Uterus (tissue), 3 donors: ENCODE measurements at regions not wholly inside any gene's neighbourhood (a gene's known extent, or its start where the extent isn't known, plus 50 kb on each side); places are given as distances from the start of the nearest gene placed in this dataset.

Experiments
- DNase-seq, 2 donors: peaks; one replicate each; pipeline ENCODE4 v3.0.0-alpha.2; 2019 to 2020
- H3K27ac ChIP-seq, 2 donors: fragments of 200-600 bp; sonication (generic); 1 replicate in 1 of 2; 2 replicates in 1 of 2; pipeline ENCODE4 v1.5.1; 2016 to 2018
- H3K27me3 ChIP-seq, 2 donors: fragments of 200-600 bp; sonication (generic); one replicate each; pipeline ENCODE4 v1.5.1; 2018 to 2019; ENCODE audit warnings: control low read depth in 1 of 2
- H3K36me3 ChIP-seq, 2 donors: fragments of 200-600 bp; sonication (generic); one replicate each; pipeline ENCODE4 v1.5.1; 2019; ENCODE audit warnings: control low read depth in 1 of 2
- H3K4me1 ChIP-seq, 2 donors: fragments of 200-600 bp; sonication (generic); one replicate each; pipeline ENCODE4 v1.5.1; 2018 to 2019; ENCODE audit warnings: control low read depth in 1 of 2
- H3K4me3 ChIP-seq, 2 donors: fragments of 200-600 bp; sonication (generic); 1 replicate in 1 of 2; 2 replicates in 1 of 2; pipeline ENCODE4 v1.5.1; 2018 to 2019; ENCODE audit warnings: mild to moderate bottlenecking in 1 of 2
- H3K9me3 ChIP-seq, 2 donors: fragments of 200-600 bp; sonication (generic); one replicate each; pipeline ENCODE4 v1.5.1; 2019; ENCODE audit warnings: control low read depth in 1 of 2
- POLR2A ChIP-seq, 2 donors: fragments of 450-650 bp; IDR thresholded peaks; one replicate each; pipeline ENCODE4 v1.6.1; 2016; ENCODE audit warnings: antibody characterized with exemption in 2 of 2, mild to moderate bottlenecking in 1 of 2, moderate library complexity in 1 of 2
- intact Hi-C: fragments of 100-400 bp; cut with DNase I; formaldehyde crosslinking; loops from one replicate; pipeline ENCODE4 v1.15.1; 2023; ENCODE audit warnings: low total_unique reads
- TF ChIP-seq, protein P1 (sequence below), 4 experiments: fragments of 200-600 bp in 2 of 4; fragments of 450-650 bp in 2 of 4; sonication (generic) in 2 of 4; IDR thresholded peaks; one replicate each; pipeline ENCODE4 v1.5.1; 2016 to 2019; ENCODE audit warnings: antibody characterized with exemption in 4 of 4, mild to moderate bottlenecking in 2 of 4, moderate library complexity in 1 of 4
- donor health status: DM: yes; HTN: yes; CAD: no.

GRCh38 chr13:31898378-31899071 lies 133.0 kb upstream of the FRY start:
- Histone ChIP-seq H3K27ac (no peak overlapping the region), H3K4me3 (no peak overlapping the region), H3K27me3 (no peaks in the 10 kb centered on the region), H3K36me3 (no peaks in the 10 kb centered on the region), H3K4me1 (no peaks in the 10 kb centered on the region), H3K9me3 (no peaks in the 10 kb centered on the region)
- intact Hi-C loops: no loop called here
- TF ChIP-seq POLR2A (IDR thresholded peaks at IDR 0.05): no peak
- TF ChIP-seq, protein P1, sequence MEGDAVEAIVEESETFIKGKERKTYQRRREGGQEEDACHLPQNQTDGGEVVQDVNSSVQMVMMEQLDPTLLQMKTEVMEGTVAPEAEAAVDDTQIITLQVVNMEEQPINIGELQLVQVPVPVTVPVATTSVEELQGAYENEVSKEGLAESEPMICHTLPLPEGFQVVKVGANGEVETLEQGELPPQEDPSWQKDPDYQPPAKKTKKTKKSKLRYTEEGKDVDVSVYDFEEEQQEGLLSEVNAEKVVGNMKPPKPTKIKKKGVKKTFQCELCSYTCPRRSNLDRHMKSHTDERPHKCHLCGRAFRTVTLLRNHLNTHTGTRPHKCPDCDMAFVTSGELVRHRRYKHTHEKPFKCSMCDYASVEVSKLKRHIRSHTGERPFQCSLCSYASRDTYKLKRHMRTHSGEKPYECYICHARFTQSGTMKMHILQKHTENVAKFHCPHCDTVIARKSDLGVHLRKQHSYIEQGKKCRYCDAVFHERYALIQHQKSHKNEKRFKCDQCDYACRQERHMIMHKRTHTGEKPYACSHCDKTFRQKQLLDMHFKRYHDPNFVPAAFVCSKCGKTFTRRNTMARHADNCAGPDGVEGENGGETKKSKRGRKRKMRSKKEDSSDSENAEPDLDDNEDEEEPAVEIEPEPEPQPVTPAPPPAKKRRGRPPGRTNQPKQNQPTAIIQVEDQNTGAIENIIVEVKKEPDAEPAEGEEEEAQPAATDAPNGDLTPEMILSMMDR (IDR thresholded peaks at IDR 0.05): no peak
- DNase-seq: no peak

- H3K9me3 ChIP-seq: no peaks in the 10 kb centered on the region
- no peak overlapping the region for H3K27ac ChIP-seq
- no peaks in the 10 kb centered on the region for H3K4me1 ChIP-seq
- H3K36me3 ChIP-seq: no peaks in the 10 kb centered on the region
- no peak overlapping the region for H3K4me3 ChIP-seq
- no peak for DNase-seq
- intact Hi-C loops: no loop called here
- TF ChIP-seq POLR2A (IDR thresholded peaks at IDR 0.05): no peak
- TF ChIP-seq, protein P1 (IDR thresholded peaks at IDR 0.05): no peak
- H3K27me3 ChIP-seq: no peaks in the 10 kb centered on the region
Observed at GRCh38 chr13:31901985-31902384, 129.6 kb upstream of the FRY start.

DNA sequence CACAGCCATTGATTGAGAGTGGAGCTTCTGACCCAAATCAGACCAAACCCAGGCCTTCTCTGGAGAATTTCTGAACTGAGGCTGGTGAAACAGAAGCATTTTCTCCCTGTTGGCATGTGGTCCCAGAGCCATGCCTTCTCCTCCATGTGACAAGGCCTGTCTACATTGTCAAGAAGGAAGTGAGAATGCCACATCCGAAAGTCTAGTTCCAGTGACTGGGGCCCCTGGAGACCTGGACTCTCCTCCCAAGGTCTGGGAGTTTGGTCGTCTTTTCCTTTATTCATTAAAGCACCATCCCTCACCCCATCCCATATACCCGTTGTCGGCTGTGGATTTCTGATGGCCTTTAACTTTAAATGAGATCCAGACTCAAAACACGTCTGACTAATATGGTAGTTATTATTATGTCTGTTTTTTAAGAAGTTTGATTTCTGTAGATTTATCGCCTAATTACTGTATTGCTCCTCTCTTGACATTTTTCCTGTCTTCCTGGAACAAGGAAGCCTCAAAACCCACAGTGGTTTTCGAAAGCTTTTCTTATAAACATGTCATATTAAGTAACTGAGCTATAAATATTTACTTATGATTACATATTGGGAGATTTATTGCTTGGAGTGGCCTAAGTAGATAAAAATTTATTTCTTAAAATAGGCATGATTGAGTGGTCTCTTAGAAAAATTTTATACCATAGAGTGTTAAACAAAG lies 128.3 kb upstream of the FRY start:
- H3K4me1 ChIP-seq: no peaks in the 10 kb centered on the region
- intact Hi-C loops: no loop called here
- TF ChIP-seq POLR2A (IDR thresholded peaks at IDR 0.05): no peak
- TF ChIP-seq, protein P1 (IDR thresholded peaks at IDR 0.05): no peak
- H3K9me3 ChIP-seq: no peaks in the 10 kb centered on the region
- H3K27me3 ChIP-seq: no peaks in the 10 kb centered on the region
- no peak overlapping the region for H3K4me3 ChIP-seq
- DNase-seq: no peak
- H3K36me3 ChIP-seq: no peaks in the 10 kb centered on the region
- no peak overlapping the region for H3K27ac ChIP-seq

DNA sequence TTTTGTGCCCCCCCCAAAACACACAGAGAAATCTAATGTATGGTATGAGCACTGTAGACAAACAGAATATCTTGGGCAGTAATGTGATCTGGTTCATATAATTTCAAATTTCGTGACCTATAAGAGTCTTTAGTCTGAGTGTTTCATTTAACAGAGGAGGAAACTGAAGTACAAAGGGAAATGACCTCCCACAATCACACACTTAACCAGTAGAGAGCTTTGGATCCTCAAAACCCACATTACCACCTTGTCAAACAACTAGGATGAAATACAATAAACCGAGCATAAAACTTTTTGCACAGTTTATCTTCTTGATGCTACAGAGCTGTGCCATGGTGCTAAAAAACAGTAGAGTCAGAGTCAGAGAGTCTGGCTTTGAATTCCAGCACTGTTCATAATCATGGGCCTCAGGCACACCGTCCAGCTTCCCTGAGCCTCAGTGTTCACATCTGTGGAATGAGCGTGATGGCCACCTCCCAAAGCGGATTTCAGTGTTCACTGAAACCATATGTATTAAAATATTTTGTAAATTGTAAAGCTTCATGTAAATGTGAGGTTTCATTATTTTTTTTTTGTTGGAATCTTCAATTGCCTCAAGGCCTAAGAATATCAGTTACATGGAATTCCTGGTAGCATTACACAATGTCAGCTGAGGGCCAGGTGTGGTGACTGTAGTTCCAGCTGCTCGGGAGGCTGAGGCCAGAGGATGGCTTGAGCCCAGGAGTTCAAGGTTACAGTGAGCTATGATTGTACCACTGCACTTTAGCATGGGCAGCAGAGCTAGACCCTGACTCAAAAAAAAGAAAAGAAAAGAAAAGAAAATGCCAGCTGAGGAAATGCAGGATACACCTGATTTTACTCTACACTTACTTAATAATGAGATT lies 126.4 kb upstream of the FRY start:
- H3K36me3 ChIP-seq: no peaks in the 10 kb centered on the region
- H3K27ac ChIP-seq: no peak overlapping the region
- H3K9me3 ChIP-seq: no peaks in the 10 kb centered on the region
- intact Hi-C loops: no loop called here
- no peaks in the 10 kb centered on the region for H3K27me3 ChIP-seq
- no peak for DNase-seq
- TF ChIP-seq POLR2A (IDR thresholded peaks at IDR 0.05): no peak
- TF ChIP-seq, protein P1 (IDR thresholded peaks at IDR 0.05): no peak
- H3K4me1 ChIP-seq: no peaks in the 10 kb centered on the region
- H3K4me3 ChIP-seq: no peak overlapping the region
